Neural progenitor cell (in vitro differentiated cells): ENCODE measurements at regions not wholly inside any gene's neighbourhood (a gene's known extent, or its start where the extent isn't known, plus 50 kb on each side); places are given as distances from the start of the nearest gene placed in this dataset.

Source experiments
- EZH2 ChIP-seq: fragments of 200-600 bp; sonication (generic); IDR thresholded peaks from 2 replicates; pipeline ENCODE4 v1.6.1; 2017; ENCODE audit warnings: antibody characterized with exemption, mild to moderate bottlenecking, moderate library complexity
- TF ChIP-seq, protein P1 (sequence below): fragments of 200-600 bp; sonication (generic); IDR thresholded peaks from 2 replicates; pipeline ENCODE4 v1.5.1; 2017; ENCODE audit warnings: antibody characterized with exemption, mild to moderate bottlenecking

DNA sequence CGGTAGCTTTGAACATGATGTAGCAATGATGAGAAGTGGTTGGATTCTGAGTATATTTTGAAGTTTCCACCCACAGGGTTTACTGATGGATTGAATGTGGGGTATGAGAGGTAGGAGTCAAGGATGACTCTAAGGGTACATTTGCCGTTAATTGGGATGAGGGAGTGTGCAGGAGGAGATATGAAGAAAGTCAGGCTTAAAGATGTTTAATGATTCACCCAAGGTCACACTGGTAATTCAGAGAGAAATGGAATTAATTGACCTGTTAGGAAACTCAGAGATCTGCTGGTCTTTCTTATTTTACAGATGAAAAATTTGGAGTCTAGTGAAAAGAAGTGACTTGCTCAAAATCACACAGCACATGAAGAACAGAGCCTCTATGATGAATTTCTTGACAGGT lies 390.7 kb downstream of the GBA3 start:
- TF ChIP-seq, protein P1, sequence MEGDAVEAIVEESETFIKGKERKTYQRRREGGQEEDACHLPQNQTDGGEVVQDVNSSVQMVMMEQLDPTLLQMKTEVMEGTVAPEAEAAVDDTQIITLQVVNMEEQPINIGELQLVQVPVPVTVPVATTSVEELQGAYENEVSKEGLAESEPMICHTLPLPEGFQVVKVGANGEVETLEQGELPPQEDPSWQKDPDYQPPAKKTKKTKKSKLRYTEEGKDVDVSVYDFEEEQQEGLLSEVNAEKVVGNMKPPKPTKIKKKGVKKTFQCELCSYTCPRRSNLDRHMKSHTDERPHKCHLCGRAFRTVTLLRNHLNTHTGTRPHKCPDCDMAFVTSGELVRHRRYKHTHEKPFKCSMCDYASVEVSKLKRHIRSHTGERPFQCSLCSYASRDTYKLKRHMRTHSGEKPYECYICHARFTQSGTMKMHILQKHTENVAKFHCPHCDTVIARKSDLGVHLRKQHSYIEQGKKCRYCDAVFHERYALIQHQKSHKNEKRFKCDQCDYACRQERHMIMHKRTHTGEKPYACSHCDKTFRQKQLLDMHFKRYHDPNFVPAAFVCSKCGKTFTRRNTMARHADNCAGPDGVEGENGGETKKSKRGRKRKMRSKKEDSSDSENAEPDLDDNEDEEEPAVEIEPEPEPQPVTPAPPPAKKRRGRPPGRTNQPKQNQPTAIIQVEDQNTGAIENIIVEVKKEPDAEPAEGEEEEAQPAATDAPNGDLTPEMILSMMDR, result no peak
- TF ChIP-seq EZH2, result no peak
